Activated CD8-positive, alpha-beta memory T cell treated with anti-CD3 and anti-CD28 coated beads, Interleukin-2, amount 50 U/mL, for 48 hours (primary cell): ENCODE measurements at regions not wholly inside any gene's neighbourhood (a gene's known extent, or its start where the extent isn't known, plus 50 kb on each side); places are given as distances from the start of the nearest gene placed in this dataset.
"Not testable (repeated sequence)": the region's sequence is repeated elsewhere in the genome, so short reads cannot be mapped to it uniquely, and the experiment has no call there.

ENCODE experiments used
- DNase-seq: peaks from one replicate; pipeline ENCODE4 v3.0.0-alpha.2; 2020

- DNase-seq = no peak
Observed at GRCh38 chr19:30280018-30280417, 92.2 kb upstream of the ZNF536 start.

- no peak for DNase-seq
Observed at GRCh38 chr19:30281906-30282305, 90.3 kb upstream of the ZNF536 start.

- DNase-seq = no peak
Observed at GRCh38 chr19:30283556-30283955, 88.6 kb upstream of the ZNF536 start.

GRCh38 chr19:30284209-30284608 is 88.0 kb upstream of the ZNF536 start:
- no peak for DNase-seq

GRCh38 chr19:30284885-30285284 is 87.3 kb upstream of the ZNF536 start:
- DNase-seq = no peak

- DNase-seq = no peak
Observed at GRCh38 chr19:30286378-30286777, 85.8 kb upstream of the ZNF536 start.

- DNase-seq = no peak
Observed at GRCh38 chr19:30287259-30287658, 84.9 kb upstream of the ZNF536 start.

- no peak for DNase-seq
Observed at GRCh38 chr19:30287973-30288372, 84.2 kb upstream of the ZNF536 start.

- no peak for DNase-seq
Observed at GRCh38 chr19:30288911-30289310, 83.3 kb upstream of the ZNF536 start.

- DNase-seq = no peak
Observed at GRCh38 chr19:30289336-30289735, 82.8 kb upstream of the ZNF536 start.

- not testable (repeated sequence) for DNase-seq
Observed at GRCh38 chr19:30290805-30291204, 81.4 kb upstream of the ZNF536 start.

GRCh38 chr19:30293051-30293785 is 79.0 kb upstream of the ZNF536 start:
- no peak for DNase-seq

GRCh38 chr19:30297969-30298368 is 74.2 kb upstream of the ZNF536 start:
- no peak for DNase-seq

- no peak for DNase-seq
Observed at GRCh38 chr19:30303131-30303654, 69.0 kb upstream of the ZNF536 start.

GRCh38 chr19:30304540-30304939 is 67.6 kb upstream of the ZNF536 start:
- DNase-seq = no peak

GRCh38 chr19:30305346-30306060 is 66.7 kb upstream of the ZNF536 start:
- DNase-seq = no peak

- DNase-seq = no peak
Observed at GRCh38 chr19:30307191-30307974, 64.8 kb upstream of the ZNF536 start.

GRCh38 chr19:30309176-30309575 is 63.0 kb upstream of the ZNF536 start:
- no peak for DNase-seq

- no peak for DNase-seq
Observed at GRCh38 chr19:30309905-30310601, 62.1 kb upstream of the ZNF536 start.

- no peak for DNase-seq
Observed at GRCh38 chr19:30310602-30311263, 61.5 kb upstream of the ZNF536 start.

- no peak for DNase-seq
Observed at GRCh38 chr19:30311911-30312310, 60.3 kb upstream of the ZNF536 start.
